ENCODE measurements at regions not wholly inside any gene's neighbourhood (a gene's known extent, or its start where the extent isn't known, plus 50 kb on each side); places are given as distances from the start of the nearest gene placed in this dataset.

DNA sequence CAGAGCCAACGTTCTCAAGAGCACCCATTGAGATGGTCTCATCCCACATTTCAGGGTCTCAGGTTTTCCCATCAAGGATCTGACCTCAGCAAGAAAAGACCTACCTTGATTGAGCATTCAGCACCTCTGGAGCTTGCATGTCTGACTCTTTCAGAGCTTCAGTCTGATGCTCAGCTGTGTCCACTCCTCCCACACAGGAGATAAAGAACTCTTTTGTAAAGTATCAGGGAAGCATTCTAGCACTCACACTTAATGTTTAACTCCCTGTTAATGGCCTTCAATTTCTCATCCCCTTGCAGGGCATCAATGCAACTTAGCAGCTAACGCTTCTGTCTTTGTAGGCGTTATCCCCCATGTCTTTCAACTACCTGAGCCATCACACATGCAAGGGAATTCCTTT is 124.1 kb downstream of the GALC start:
- H3K36me3 Mint-ChIP-seq (ENCODE audit: low read depth), result no peaks in the 10 kb centered on the region
- TF ChIP-seq, protein P1, sequence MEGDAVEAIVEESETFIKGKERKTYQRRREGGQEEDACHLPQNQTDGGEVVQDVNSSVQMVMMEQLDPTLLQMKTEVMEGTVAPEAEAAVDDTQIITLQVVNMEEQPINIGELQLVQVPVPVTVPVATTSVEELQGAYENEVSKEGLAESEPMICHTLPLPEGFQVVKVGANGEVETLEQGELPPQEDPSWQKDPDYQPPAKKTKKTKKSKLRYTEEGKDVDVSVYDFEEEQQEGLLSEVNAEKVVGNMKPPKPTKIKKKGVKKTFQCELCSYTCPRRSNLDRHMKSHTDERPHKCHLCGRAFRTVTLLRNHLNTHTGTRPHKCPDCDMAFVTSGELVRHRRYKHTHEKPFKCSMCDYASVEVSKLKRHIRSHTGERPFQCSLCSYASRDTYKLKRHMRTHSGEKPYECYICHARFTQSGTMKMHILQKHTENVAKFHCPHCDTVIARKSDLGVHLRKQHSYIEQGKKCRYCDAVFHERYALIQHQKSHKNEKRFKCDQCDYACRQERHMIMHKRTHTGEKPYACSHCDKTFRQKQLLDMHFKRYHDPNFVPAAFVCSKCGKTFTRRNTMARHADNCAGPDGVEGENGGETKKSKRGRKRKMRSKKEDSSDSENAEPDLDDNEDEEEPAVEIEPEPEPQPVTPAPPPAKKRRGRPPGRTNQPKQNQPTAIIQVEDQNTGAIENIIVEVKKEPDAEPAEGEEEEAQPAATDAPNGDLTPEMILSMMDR (IDR thresholded peaks at IDR 0.05), result no peak
- no peak for DNase-seq
- H3K27me3 Mint-ChIP-seq (ENCODE audit: low read depth, poor library complexity), result peaks cover 20% of the 10 kb centered on the region
- H3K4me1 Mint-ChIP-seq, result no peaks in the 10 kb centered on the region
- H3K27ac Mint-ChIP-seq, result no peak overlapping the region
- no peaks in the 10 kb centered on the region for H3K9me3 Mint-ChIP-seq
- H3K4me3 Mint-ChIP-seq, result no peak overlapping the region

- H3K27me3 Mint-ChIP-seq (ENCODE audit: low read depth, poor library complexity), result peaks cover 16% of the 10 kb centered on the region
- no peaks in the 10 kb centered on the region for H3K36me3 Mint-ChIP-seq (ENCODE audit: low read depth)
Measured at GRCh38 chr14:87866116-87866515, 126.9 kb downstream of the GALC start.

DNA sequence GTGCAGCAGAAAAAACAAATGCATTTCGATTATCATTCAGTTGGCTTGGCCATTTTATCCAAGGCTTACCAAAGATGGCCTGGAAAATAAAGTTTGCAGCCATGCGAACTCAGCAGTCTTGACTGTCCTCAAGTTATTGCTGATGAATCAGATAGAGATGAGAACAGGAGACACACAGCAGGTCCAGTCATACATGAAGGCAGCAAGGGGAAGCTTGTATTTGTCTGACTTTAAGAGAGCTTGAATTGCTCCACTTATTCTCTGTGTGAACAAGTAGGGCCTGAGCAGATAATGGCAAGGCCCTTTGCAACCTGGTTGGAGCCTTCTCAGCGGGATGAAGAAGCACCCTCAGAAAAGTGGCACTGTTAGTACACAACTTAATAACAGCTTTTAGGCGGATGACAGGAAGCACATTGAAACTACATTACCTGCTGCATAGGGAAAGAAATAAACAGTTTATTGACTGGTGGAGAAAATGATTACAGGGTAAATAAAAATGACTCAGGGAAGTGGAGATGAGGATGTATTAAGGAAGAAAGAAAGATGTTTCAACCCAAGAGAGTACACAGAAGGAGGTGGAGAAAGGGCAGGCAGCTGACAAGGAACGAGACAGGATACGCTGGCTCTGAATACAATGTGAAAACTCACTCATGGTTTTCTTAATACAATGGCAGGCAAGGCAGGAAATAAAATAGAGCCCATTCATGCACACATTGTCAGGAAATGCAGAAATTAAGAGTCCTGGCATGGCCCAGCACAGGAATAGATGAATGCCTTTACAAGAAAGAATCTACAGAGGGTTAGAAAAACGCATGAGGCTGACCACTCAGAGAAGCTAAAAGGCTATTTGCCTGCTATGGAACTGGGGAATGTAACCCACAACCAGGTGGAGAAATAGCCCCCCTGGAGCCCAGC is 128.4 kb downstream of the GALC start:
- TF ChIP-seq, protein P1 (IDR thresholded peaks at IDR 0.05), result no peak
- no peaks in the 10 kb centered on the region for H3K4me1 Mint-ChIP-seq
- DNase-seq, result no peak
- no peak overlapping the region for H3K27ac Mint-ChIP-seq
- H3K36me3 Mint-ChIP-seq (ENCODE audit: low read depth), result no peaks in the 10 kb centered on the region
- H3K27me3 Mint-ChIP-seq (ENCODE audit: low read depth, poor library complexity), result peaks cover 16% of the 10 kb centered on the region
- peaks cover 12% of the 10 kb centered on the region for H3K9me3 Mint-ChIP-seq
- H3K4me3 Mint-ChIP-seq, result no peak overlapping the region

More at GRCh38 chr14:87866116-87866515, 126.9 kb downstream of the GALC start:
- TF ChIP-seq, protein P1 (IDR thresholded peaks at IDR 0.05), result no peak
- Mint-ChIP-seq H3K4me1 (no peaks in the 10 kb centered on the region), H3K4me3 (no peak overlapping the region), H3K27ac (no peak overlapping the region), H3K9me3 (peaks cover under 1% of the 10 kb centered on the region)
- DNase-seq, result no peak

DNA sequence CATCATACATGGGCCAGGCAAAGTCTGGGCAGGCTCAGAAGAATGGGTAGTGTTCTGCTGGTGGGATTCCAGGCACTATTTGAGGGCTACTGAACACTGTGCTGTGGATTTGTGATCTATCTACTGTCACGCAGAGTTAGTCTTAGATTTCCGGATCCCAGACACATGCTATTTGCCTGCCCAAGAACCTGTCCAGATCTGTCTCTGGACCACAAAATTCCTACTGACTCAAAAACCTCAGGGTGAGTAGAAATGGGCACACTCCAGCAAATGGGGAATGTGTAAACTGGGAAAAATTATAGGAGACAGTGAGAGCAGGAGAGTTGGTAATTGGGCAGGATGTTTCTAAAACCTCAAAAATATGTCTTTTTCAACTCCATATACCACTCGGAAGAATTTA is 129.9 kb downstream of the GALC start:
- Mint-ChIP-seq H3K27me3 (ENCODE audit: low read depth, poor library complexity) (peaks cover 20% of the 10 kb centered on the region), H3K4me3 (no peak overlapping the region), H3K4me1 (no peaks in the 10 kb centered on the region), H3K27ac (no peak overlapping the region), H3K36me3 (ENCODE audit: low read depth) (no peaks in the 10 kb centered on the region), H3K9me3 (peaks cover 28% of the 10 kb centered on the region)
- TF ChIP-seq, protein P1 (IDR thresholded peaks at IDR 0.05), result no peak
- no peak for DNase-seq

GRCh38 chr14:87852107-87852506 is 140.9 kb downstream of the GALC start:
- TF ChIP-seq, protein P1 (IDR thresholded peaks at IDR 0.05), result no peak
- Mint-ChIP-seq H3K36me3 (ENCODE audit: low read depth) (no peaks in the 10 kb centered on the region), H3K4me1 (no peaks in the 10 kb centered on the region), H3K4me3 (no peak overlapping the region), H3K9me3 (no peaks in the 10 kb centered on the region), H3K27me3 (ENCODE audit: low read depth, poor library complexity) (peaks cover 23% of the 10 kb centered on the region), H3K27ac (no peak overlapping the region)
- DNase-seq, result no peak

- TF ChIP-seq, protein P1 (IDR thresholded peaks at IDR 0.05), result no peak
- Mint-ChIP-seq H3K4me3 (no peak overlapping the region), H3K9me3 (no peaks in the 10 kb centered on the region), H3K27me3 (ENCODE audit: low read depth, poor library complexity) (peaks cover 20% of the 10 kb centered on the region), H3K27ac (no peak overlapping the region), H3K4me1 (no peaks in the 10 kb centered on the region), H3K36me3 (ENCODE audit: low read depth) (no peaks in the 10 kb centered on the region)
- DNase-seq, result no peak
Measured at GRCh38 chr14:87851190-87851589, 141.8 kb downstream of the GALC start.

Measured in nephron progenitor cell (in vitro differentiated cells).